GM12875 (cell line): ENCODE measurements at regions not wholly inside any gene's neighbourhood (a gene's known extent, or its start where the extent isn't known, plus 50 kb on each side); places are given as distances from the start of the nearest gene placed in this dataset.

Experiments used
- H3K4me3 ChIP-seq: one replicate; pipeline ENCODE4 v1.5.1; 2011; ENCODE audit warnings: low read depth, low read length, control low read depth
- CTCF ChIP-seq: IDR thresholded peaks from 2 replicates; pipeline ENCODE4 v1.5.1; 2011; ENCODE audit warnings: low read depth, mild to moderate bottlenecking, control low read depth, inconsistent platforms, low read length, moderate library complexity, borderline replicate concordance; ENCODE audit not compliant: insufficient read depth

- TF ChIP-seq CTCF = no peak
- H3K4me3 ChIP-seq = no peak overlapping the region
Measured at GRCh38 chr6:170028629-170029345, 262.1 kb downstream of the DLL1 start.

- no peak overlapping the region for H3K4me3 ChIP-seq
Measured at GRCh38 chr6:170027647-170028043, 263.2 kb downstream of the DLL1 start.

GRCh38 chr6:170026751-170027646 is 263.9 kb downstream of the DLL1 start:
- H3K4me3 ChIP-seq = no peak overlapping the region
- TF ChIP-seq CTCF = no peak

More at GRCh38 chr6:170027647-170028043, 263.2 kb downstream of the DLL1 start:
- no peak for TF ChIP-seq CTCF

GRCh38 chr6:170025935-170026750 is 264.7 kb downstream of the DLL1 start:
- no peak for TF ChIP-seq CTCF
- H3K4me3 ChIP-seq = no peak overlapping the region

- TF ChIP-seq CTCF = no peak
- no peak overlapping the region for H3K4me3 ChIP-seq
Measured at GRCh38 chr6:170025341-170025911, 265.5 kb downstream of the DLL1 start.

- no peak for TF ChIP-seq CTCF
- H3K4me3 ChIP-seq = no peak overlapping the region
Measured at GRCh38 chr6:170024940-170025339, 265.9 kb downstream of the DLL1 start.
